Activated CD8-positive, alpha-beta memory T cell treated with anti-CD3 and anti-CD28 coated beads, Interleukin-2, amount 50 U/mL, for 48 hours (primary cell): ENCODE measurements at regions not wholly inside any gene's neighbourhood (a gene's known extent, or its start where the extent isn't known, plus 50 kb on each side); places are given as distances from the start of the nearest gene placed in this dataset.
"Not testable (repeated sequence)": the region's sequence is repeated elsewhere in the genome, so short reads cannot be mapped to it uniquely, and the experiment has no call there.

ENCODE experiments used
- DNase-seq: peaks from one replicate; pipeline ENCODE4 v3.0.0-alpha.2; 2020

- DNase-seq = no peak
These were observed 140.2 kb downstream of the NUFIP1 start for GRCh38 chr13:44848920-44849676.

GRCh38 chr13:44845281-44846058 lies 143.8 kb downstream of the NUFIP1 start:
- DNase-seq = not testable (repeated sequence)

GRCh38 chr13:44844786-44845185 lies 144.5 kb downstream of the NUFIP1 start:
- no peak for DNase-seq

- no peak for DNase-seq
These were observed 145.9 kb downstream of the NUFIP1 start for GRCh38 chr13:44843403-44843802.

- DNase-seq = no peak
These were observed 147.1 kb downstream of the NUFIP1 start for GRCh38 chr13:44842158-44842557.

- no peak for DNase-seq
These were observed 149.1 kb downstream of the NUFIP1 start for GRCh38 chr13:44840131-44840530.

- DNase-seq = no peak
These were observed 152.0 kb downstream of the NUFIP1 start for GRCh38 chr13:44837250-44837649.

GRCh38 chr13:44834404-44834803 lies 154.9 kb downstream of the NUFIP1 start:
- no peak for DNase-seq

- no peak for DNase-seq
These were observed 155.6 kb downstream of the NUFIP1 start for GRCh38 chr13:44833626-44834025.

GRCh38 chr13:44833139-44833538 lies 156.1 kb downstream of the NUFIP1 start:
- no peak for DNase-seq

GRCh38 chr13:44826591-44827350 lies 162.5 kb downstream of the NUFIP1 start:
- DNase-seq = no peak

GRCh38 chr13:44825953-44826352 lies 163.3 kb downstream of the NUFIP1 start:
- DNase-seq = no peak

GRCh38 chr13:44823555-44823954 lies 165.7 kb downstream of the NUFIP1 start:
- not testable (repeated sequence) for DNase-seq

- DNase-seq = no peak
These were observed 167.0 kb downstream of the NUFIP1 start for GRCh38 chr13:44822291-44822690.

GRCh38 chr13:44819772-44820171 lies 169.5 kb downstream of the NUFIP1 start:
- no peak for DNase-seq

- no peak for DNase-seq
These were observed 170.0 kb downstream of the NUFIP1 start for GRCh38 chr13:44819245-44819644.

- DNase-seq = no peak
These were observed 170.8 kb downstream of the NUFIP1 start for GRCh38 chr13:44818428-44818827.

- no peak for DNase-seq
These were observed 171.3 kb downstream of the NUFIP1 start for GRCh38 chr13:44818016-44818415.

- no peak for DNase-seq
These were observed 172.1 kb downstream of the NUFIP1 start for GRCh38 chr13:44817131-44817671.

GRCh38 chr13:44816701-44817100 lies 172.6 kb downstream of the NUFIP1 start:
- DNase-seq = no peak

GRCh38 chr13:44815623-44816022 lies 173.6 kb downstream of the NUFIP1 start:
- peak; percentile 59 for DNase-seq

GRCh38 chr13:44814836-44815235 lies 174.4 kb downstream of the NUFIP1 start:
- no peak for DNase-seq

GRCh38 chr13:44814161-44814560 lies 175.1 kb downstream of the NUFIP1 start:
- DNase-seq = no peak
